GM08714 (cell line): ENCODE measurements at regions not wholly inside any gene's neighbourhood (a gene's known extent, or its start where the extent isn't known, plus 50 kb on each side); places are given as distances from the start of the nearest gene placed in this dataset.

ENCODE experiments used
- H3K4me3 ChIP-seq: fragments of 200-500 bp; sonication (Bioruptor generic); 2 replicates; pipeline ENCODE4 v1.5.1; 2014; ENCODE audit warnings: mild to moderate bottlenecking, low read length, inconsistent platforms
- ZNF274 ChIP-seq: IDR thresholded peaks from 2 replicates; pipeline ENCODE4 v1.6.1; 2012; ENCODE audit warnings: mild to moderate bottlenecking, low read depth, low read length

DNA sequence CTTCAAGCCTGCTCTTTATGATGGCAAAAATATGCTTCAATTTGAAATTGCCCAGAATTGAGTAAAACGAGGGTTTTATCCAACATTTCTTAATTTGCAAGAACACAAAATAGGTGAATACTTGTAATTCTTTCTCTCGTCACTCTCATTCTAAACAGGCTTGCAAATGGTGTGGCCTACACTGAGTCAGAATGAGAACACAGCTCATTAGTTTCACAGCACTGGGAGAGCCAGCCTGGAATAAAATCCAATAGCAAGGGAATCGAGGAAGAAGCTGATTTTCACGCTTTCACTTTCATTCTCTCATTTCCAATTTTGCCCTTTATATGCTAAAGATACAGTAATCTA lies 537.5 kb downstream of the LTN1 start:
- TF ChIP-seq ZNF274 = no peak
- H3K4me3 ChIP-seq = no peak overlapping the region

DNA sequence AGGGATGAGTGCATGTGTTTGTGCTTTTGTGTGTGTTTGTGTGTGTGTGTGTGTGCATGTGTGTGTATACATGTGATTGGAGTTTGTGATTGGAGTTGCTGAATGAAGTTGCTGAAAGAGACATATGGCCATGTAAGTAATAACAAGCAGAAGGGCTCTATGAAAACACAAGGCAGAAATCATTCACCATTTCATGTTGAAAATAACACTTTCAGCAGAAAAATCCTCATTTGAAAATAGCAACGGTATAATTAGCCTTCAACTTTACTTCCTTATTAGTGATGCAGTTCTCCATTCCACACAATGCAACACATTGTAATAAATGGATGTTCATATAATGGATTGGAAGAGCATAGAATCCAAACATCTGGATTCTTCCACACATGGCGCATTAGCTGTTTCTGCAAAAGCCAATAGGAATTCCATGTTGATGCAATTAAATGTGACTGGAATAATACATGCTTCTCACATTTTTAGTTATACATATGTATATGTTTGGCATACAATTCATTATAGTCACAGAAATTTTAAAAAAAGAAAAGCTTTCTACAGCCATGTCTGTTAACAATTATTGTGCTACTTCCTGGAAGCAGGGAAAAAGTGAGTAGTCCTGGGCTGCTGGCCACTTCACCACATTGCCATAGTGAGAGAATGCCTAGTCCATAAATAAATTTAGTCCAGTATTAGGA lies 538.0 kb downstream of the LTN1 start:
- H3K4me3 ChIP-seq = no peak overlapping the region
- no peak for TF ChIP-seq ZNF274

DNA sequence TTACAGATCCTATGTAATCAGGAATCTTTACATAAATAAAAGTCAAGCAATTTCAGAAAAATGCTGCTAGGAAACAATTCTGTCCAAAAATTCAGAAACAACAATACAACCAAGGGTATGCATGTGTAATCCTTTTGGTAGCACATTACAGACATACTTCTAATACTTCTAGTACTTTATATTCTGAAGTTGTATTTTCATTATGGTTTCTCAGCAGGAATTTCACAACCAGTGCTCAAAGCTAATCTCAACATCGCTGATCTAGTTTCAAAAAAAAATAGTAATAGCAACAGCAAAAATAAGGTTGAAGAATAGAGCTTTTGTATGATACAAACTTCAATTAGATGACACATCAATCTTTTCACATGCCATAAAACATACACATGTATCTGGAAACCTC lies 545.2 kb downstream of the LTN1 start:
- TF ChIP-seq ZNF274 = no peak
- no peak overlapping the region for H3K4me3 ChIP-seq

DNA sequence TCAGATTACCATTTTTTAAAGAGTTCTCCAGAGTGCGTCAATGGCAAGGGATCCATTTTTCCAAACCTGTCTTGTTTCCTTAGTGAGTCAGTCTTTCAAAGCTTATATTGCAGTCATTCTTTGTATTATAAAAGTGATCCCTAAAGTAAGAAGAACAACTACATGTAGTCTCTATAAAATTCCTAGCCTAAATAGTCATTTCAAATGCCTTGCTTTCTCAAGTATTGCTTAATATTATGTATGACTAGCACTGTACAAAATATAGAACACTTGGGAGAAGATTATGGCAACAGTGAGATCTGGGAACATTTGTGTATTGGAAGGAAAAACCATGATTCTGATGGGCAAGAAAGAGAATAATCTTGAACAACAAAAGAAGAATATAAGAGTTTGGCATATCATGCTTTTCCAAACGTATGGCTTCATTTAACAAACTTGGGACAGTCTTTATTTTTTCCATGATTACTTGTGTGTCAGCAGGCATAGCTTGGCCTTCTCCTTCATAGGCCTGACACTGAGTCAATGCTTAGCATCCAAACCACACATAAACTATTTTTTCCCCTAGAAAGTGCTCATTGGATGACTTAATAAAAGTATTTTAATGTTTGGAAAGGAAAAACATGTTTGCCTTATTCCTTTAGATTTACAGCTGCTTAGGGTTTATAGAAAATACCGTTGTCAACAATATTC lies 547.4 kb downstream of the LTN1 start:
- H3K4me3 ChIP-seq = no peak overlapping the region
- no peak for TF ChIP-seq ZNF274

DNA sequence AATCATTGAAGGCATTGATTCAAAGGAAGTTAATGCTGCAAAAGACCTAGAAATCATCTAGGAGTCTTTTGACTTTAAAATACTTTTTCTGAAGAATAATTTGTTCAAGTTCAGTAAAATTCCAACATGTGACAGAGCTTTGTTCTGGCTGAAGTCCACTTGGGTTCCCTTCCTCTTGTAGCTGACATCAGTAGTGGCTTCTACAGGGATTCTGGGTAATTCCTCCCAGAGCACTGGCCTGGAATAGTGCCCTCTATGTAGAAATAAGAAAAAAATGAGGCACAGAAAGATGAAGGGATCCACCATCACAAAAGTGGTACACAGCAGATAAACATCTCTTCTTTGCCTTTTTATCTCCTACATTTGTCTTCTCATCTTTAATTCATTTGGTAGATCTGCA lies 548.1 kb downstream of the LTN1 start:
- TF ChIP-seq ZNF274 = no peak
- H3K4me3 ChIP-seq = no peak overlapping the region

DNA sequence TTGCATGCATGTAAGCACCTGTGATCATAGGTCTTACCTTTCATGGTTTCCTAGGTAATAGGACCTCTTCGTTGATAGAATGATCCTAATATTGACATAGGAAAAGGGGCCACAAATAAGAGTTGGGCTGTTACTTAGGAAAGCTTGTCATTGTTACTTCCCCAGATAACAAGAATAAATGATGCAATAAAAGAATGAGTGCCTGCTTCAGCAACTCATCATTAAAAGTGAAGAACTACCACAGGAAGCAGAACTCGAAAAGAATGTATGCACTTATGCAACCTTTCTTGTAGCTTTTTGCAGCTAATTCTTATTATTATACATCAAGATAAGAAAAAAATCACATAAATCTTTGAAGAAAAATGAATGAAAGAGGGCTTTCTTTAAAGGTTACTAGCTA lies 548.6 kb downstream of the LTN1 start:
- no peak overlapping the region for H3K4me3 ChIP-seq
- TF ChIP-seq ZNF274 = no peak

DNA sequence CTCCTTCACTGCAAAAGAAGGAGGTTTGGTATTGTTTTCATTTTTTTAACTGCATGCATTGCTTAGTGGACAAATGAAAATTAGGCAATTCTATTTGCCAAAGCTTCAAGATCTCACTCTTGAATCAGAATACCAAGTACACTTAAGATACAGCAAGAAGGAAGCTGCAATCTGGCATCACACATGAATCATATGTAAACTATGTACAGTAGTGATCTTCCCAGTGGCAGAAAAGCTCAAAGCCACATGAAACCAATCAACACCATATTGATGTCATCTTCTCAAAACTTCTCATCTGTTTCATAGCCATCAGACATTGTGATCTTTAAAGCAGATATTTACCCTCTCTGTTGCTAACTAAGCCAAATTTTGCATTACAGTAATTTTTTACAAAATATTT lies 550.1 kb downstream of the LTN1 start:
- no peak for TF ChIP-seq ZNF274
- H3K4me3 ChIP-seq = no peak overlapping the region

DNA sequence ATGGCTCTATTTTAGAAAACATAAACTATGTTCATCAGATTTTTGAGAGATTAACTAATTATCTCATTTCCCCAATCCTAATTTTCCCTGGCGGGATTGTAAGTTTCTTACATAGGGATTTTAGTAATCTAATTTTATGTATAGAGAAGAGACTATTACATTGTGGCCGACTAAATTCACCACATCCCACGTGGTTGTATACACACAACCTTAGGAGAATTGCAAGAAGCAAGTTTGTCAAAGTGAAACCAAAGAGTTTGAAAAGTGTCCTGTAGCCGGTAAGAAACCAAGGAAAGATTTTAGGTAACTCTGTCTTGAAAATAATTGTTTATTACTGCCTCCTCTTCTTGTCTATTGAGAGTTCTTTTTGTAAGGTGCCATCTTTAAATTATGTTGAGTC lies 550.6 kb downstream of the LTN1 start:
- no peak for TF ChIP-seq ZNF274
- H3K4me3 ChIP-seq = no peak overlapping the region

DNA sequence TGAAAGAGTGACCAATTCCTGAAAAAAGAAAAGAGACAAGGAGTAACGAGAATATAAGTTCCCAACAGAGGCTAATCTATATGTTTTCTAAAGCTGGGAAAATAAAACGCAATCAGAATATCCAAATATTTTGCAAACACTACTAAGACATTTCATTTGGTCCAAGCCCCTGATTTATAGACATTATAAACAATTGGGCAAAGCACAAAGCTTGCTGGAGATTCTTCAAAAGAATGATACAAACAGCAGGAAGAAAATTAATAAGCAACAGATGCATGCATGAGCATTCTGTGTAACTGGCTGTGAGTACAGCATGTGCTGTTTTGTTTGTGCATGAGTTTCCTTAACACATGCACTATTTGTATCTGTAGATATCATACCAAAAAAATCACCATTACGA lies 552.9 kb downstream of the LTN1 start:
- no peak overlapping the region for H3K4me3 ChIP-seq
- no peak for TF ChIP-seq ZNF274

DNA sequence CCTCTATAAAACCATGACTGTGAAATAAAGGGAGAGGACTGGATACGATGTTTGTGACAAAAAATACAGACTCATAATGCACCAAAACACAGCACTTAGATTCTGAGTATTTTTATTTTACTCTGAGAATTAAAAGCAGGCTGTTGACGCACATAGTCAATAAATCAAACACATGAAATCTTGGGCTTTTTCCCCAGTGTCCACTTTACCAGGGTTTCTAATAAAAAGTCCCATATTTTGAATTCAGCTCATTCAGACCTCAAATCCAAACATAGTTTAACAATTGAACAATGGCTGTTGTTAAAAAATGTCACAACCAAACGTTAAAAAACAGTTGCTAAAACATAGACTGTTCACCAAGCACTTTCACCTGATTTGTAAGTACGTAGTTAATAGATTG lies 553.4 kb downstream of the LTN1 start:
- no peak overlapping the region for H3K4me3 ChIP-seq

DNA sequence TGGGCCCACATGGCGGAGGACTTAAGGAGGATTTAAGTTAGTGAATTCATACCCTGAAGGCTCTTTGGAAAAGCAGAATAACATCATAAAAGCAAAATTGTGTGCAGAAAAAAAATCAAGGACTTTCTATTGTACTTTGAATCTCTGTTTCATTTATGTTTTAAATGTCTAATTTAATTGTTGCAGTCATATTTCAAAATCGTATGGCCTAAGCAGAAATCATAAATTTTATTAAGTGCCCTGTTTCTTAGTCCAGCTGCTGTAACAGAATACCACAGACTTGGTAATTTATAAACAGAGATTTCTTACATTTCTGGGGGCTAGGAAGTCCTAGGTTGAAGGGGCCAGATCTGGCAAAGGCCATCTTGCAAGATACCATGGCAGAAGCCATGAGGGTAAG lies 555.6 kb downstream of the LTN1 start:
- H3K4me3 ChIP-seq = no peak overlapping the region
- no peak for TF ChIP-seq ZNF274

More for the DNA sequence above, 553.4 kb downstream of the LTN1 start:
- TF ChIP-seq ZNF274 = no peak

DNA sequence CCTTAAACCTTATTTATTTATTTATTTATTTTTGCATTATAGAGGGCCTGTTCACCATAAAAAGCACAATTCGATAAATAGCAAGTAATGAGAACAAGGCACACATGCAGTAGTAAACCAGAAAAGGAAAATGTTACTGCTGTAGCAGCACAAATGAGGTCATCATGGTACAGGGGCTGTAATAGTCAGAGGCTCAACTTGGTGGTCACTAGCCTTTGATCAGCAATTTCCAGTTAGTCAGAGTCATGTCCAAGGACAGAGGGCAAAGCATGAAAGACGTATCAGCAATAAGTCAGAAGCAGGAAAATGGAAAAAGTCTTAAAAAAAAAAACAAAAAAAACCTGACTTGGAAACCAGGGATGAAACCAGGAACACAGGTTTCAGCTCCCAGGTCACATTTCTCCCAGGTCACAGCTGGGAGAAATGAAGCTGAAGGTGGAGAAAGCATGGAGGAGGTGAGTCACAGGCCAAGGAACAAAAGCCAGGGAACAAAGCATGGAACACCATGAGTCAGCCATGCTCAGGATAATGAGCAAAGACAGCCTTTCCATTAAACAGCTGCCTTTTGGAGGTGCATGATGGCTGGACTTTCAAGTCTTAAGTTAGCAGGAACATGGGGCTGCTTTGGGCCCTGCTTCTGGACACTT lies 556.3 kb downstream of the LTN1 start:
- TF ChIP-seq ZNF274 = no peak
- no peak overlapping the region for H3K4me3 ChIP-seq

DNA sequence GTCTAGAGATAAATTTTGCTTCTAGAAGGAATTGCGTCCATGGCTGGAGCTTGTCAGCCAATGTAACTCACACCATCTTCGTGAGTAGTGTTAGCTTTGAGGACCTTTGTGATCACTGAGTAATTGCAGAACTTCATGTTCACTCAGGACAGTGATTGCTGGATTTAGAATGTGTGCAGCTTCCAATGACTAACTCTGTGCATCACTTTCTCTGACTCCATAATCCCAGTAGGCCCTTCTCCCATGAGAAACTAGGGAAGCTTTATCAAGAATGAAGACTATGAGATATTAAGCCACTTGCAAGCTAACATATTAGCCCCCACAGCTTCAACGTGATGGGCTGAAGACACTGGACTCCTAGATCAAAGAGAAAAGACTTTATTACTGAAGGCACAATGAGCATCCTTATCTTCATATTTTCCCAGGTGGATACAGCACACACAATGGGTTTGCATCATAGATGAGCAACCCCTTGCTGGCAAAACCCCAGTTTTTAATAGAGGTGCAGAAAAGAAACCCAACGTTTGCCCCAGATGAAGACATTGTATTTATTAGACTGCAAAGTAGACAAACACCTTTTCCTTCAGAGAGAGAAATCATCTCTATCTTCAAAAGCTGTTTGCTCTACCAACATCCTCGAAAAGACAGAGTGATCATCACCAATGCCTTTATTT lies 561.0 kb downstream of the LTN1 start:
- TF ChIP-seq ZNF274 = no peak
- H3K4me3 ChIP-seq = no peak overlapping the region

DNA sequence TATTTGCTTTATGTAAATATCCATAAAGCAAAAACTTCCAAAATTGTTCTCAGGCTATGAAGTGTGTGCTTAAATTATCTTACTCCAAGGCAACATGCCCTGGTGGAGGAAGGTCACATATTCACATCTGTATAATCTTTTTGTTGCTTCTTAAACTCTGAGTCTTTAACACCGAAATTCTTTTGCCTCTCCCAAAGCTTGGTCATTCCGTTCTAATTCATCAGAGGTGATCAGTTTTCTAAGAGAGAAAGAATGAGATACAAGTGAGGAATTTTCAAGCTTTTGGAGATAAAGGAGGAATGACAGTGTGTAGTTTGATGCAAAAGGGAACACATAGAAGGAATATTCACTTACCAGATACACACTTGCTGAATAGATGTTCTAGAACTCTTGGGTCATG lies 561.7 kb downstream of the LTN1 start:
- no peak overlapping the region for H3K4me3 ChIP-seq
- TF ChIP-seq ZNF274 = no peak

DNA sequence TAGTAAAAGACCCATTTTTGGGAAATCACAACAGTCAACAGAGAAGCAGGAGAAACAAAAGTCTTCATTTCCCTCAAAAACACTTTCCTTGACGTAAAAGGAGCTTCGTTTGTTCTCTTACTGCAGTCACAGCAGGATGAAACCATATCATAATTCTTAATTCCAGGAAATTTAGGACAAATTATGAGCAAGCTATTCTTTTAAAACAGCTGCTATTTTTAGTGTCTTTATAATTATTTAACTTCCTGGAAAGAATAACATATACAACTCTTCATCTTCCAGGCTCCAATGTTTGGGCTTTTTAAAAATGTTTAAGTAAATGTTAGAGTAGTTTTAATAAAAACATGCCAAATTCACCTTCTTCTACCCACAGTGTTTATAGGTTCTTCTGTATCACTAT lies 563.5 kb downstream of the LTN1 start:
- no peak for TF ChIP-seq ZNF274
- no peak overlapping the region for H3K4me3 ChIP-seq
